Loucy (cell line): ENCODE measurements at regions not wholly inside any gene's neighbourhood (a gene's known extent, or its start where the extent isn't known, plus 50 kb on each side); places are given as distances from the start of the nearest gene placed in this dataset.

Experiments
- H2AFZ ChIP-seq: fragments of 200-600 bp; sonication (generic); 2 replicates; pipeline ENCODE4 v1.6.0; 2016; ENCODE audit warnings: antibody characterized with exemption, mild to moderate bottlenecking, low read length, moderate library complexity
- H3F3A ChIP-seq: fragments of 200-600 bp; 2 replicates; pipeline ENCODE4 v1.6.0; 2016; ENCODE audit warnings: antibody characterized with exemption, low read depth, mild to moderate bottlenecking
- H3K27me3 ChIP-seq: fragments of 200-600 bp; sonication (generic); 2 replicates; pipeline ENCODE4 v1.6.1; 2014; ENCODE audit warnings: low read length, mild to moderate bottlenecking; ENCODE audit not compliant: insufficient read depth, poor library complexity, severe bottlenecking
- H3K36me3 ChIP-seq: fragments of 200-600 bp; sonication (generic); 2 replicates; pipeline ENCODE4 v1.6.1; 2016; ENCODE audit warnings: low read length; ENCODE audit not compliant: insufficient read depth
- H3K4me1 ChIP-seq: fragments of 200-600 bp; sonication (generic); 2 replicates; pipeline ENCODE4 v1.5.1; 2014; ENCODE audit warnings: low read length, mild to moderate bottlenecking; ENCODE audit not compliant: insufficient read depth, poor library complexity, severe bottlenecking
- H3K4me2 ChIP-seq: fragments of 200-600 bp; sonication (generic); 2 replicates; pipeline ENCODE4 v1.6.0; 2014; ENCODE audit warnings: antibody characterized with exemption, low read length, low read depth, mild to moderate bottlenecking; ENCODE audit not compliant: poor library complexity, severe bottlenecking
- H3K4me3 ChIP-seq: fragments of 200-600 bp; sonication (generic); 2 replicates; pipeline ENCODE4 v1.5.1; 2014; ENCODE audit warnings: low read length, mild to moderate bottlenecking, mixed read lengths; ENCODE audit not compliant: poor library complexity, severe bottlenecking
- H3K79me2 ChIP-seq: fragments of 200-600 bp; sonication (generic); 2 replicates; pipeline ENCODE4 v1.6.1; 2014; ENCODE audit warnings: low read length; ENCODE audit not compliant: insufficient read depth
- H3K9ac ChIP-seq: fragments of 200-600 bp; sonication (generic); 2 replicates; pipeline ENCODE4 v1.6.0; 2014; ENCODE audit warnings: mild to moderate bottlenecking, low read depth, low read length, moderate library complexity; ENCODE audit not compliant: poor library complexity, severe bottlenecking
- H3K9me2 ChIP-seq: fragments of 200-600 bp; sonication (generic); replicated peaks from 2 replicates; pipeline ENCODE4 v1.6.1; 2016; ENCODE audit warnings: low read depth, low read length, mixed read lengths
- H3K9me3 ChIP-seq: fragments of 200-600 bp; sonication (generic); 2 replicates; pipeline ENCODE4 v1.6.1; 2014; ENCODE audit warnings: mild to moderate bottlenecking, antibody characterized with exemption, low read length, low read depth; ENCODE audit not compliant: insufficient read depth
- H4K20me1 ChIP-seq: fragments of 200-600 bp; sonication (generic); 2 replicates; pipeline ENCODE4 v1.6.0; 2014; ENCODE audit warnings: antibody characterized with exemption, low read length, mild to moderate bottlenecking; ENCODE audit not compliant: insufficient read depth, poor library complexity, severe bottlenecking
- CTCF ChIP-seq: fragments of 200-600 bp; sonication (generic); conservative IDR thresholded peaks from 2 replicates; pipeline ENCODE4 v1.5.1; 2014; ENCODE audit warnings: mild to moderate bottlenecking, antibody characterized with exemption, low read length
- EZH2phosphoT487 ChIP-seq: fragments of 200-600 bp; IDR thresholded peaks from 2 replicates; pipeline ENCODE4 v1.6.1; 2018; ENCODE audit warnings: antibody characterized with exemption, mild to moderate bottlenecking, moderate library complexity, borderline replicate concordance

GRCh38 chr6:54440549-54440948 is 132.3 kb downstream of the TINAG start:
- H3F3A ChIP-seq = no peaks in the 10 kb centered on the region

GRCh38 chr6:54441020-54441419 is 132.8 kb downstream of the TINAG start:
- Histone ChIP-seq H3K36me3 (no peaks in the 10 kb centered on the region), H3K4me2 (no peak overlapping the region), H2AFZ (no peak overlapping the region), H3K9me3 (no peaks in the 10 kb centered on the region), H3F3A (no peaks in the 10 kb centered on the region), H3K9me2 (no peaks in the 10 kb centered on the region), H3K9ac (no peak overlapping the region), H3K27me3 (no peaks in the 10 kb centered on the region), H4K20me1 (no peaks in the 10 kb centered on the region), H3K4me1 (no peaks in the 10 kb centered on the region), H3K79me2 (no peaks in the 10 kb centered on the region), H3K4me3 (no peak overlapping the region)
- TF ChIP-seq EZH2phosphoT487 (no peak), CTCF (no peak)

More at GRCh38 chr6:54440549-54440948, 132.3 kb downstream of the TINAG start:
- H3K27me3 ChIP-seq = no peaks in the 10 kb centered on the region
- TF ChIP-seq EZH2phosphoT487 (no peak), CTCF (no peak)
- H4K20me1 ChIP-seq = no peaks in the 10 kb centered on the region
- no peaks in the 10 kb centered on the region for H3K9me3 ChIP-seq
- H3K9me2 ChIP-seq = no peaks in the 10 kb centered on the region
- H3K4me3 ChIP-seq = no peak overlapping the region
- no peaks in the 10 kb centered on the region for H3K79me2 ChIP-seq
- H3K4me1 ChIP-seq = no peaks in the 10 kb centered on the region
- H2AFZ ChIP-seq = no peak overlapping the region
- no peaks in the 10 kb centered on the region for H3K36me3 ChIP-seq
- H3K9ac ChIP-seq = no peak overlapping the region
- H3K4me2 ChIP-seq = no peak overlapping the region

- Histone ChIP-seq H3K36me3 (no peaks in the 10 kb centered on the region), H3K9me3 (no peaks in the 10 kb centered on the region), H3F3A (no peaks in the 10 kb centered on the region), H3K9me2 (no peaks in the 10 kb centered on the region), H3K4me2 (no peak overlapping the region), H3K4me1 (no peaks in the 10 kb centered on the region), H3K4me3 (no peak overlapping the region), H4K20me1 (no peaks in the 10 kb centered on the region), H3K27me3 (no peaks in the 10 kb centered on the region), H2AFZ (no peak overlapping the region), H3K79me2 (no peaks in the 10 kb centered on the region), H3K9ac (no peak overlapping the region)
- TF ChIP-seq CTCF (no peak), EZH2phosphoT487 (no peak)
Observed at GRCh38 chr6:54441687-54442248, 133.5 kb downstream of the TINAG start.
